Left renal cortex interstitium (tissue), 4 donors: ENCODE measurements at regions not wholly inside any gene's neighbourhood (a gene's known extent, or its start where the extent isn't known, plus 50 kb on each side); places are given as distances from the start of the nearest gene placed in this dataset.

ENCODE experiments used
- DNase-seq, 4 donors: peaks; one replicate each; pipeline ENCODE4 v3.0.0-alpha.2; 2013; ENCODE audit warnings: low read depth in 4 of 4, low spot score in 2 of 4, missing footprints in 1 of 4

DNA sequence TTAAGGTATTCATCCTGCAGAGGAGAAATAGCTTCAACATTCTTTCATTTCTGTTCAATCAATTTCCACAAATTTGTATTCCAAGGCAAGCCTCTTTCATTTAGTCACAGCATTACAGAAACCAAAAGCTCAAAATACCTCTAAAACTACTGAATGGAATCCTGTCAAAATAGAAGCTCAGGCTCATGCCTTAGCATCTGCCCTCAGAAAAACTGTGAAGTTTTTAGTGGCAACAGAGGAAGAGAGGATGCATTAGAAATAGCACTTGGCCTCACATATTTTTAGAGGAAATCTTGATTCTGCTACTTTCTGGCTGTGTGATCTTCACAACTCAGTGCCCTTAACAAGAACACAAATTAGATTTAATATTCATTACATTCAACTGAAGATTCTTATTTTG is 69.1 kb upstream of the GALNT13 start:
- no peak for DNase-seq

DNA sequence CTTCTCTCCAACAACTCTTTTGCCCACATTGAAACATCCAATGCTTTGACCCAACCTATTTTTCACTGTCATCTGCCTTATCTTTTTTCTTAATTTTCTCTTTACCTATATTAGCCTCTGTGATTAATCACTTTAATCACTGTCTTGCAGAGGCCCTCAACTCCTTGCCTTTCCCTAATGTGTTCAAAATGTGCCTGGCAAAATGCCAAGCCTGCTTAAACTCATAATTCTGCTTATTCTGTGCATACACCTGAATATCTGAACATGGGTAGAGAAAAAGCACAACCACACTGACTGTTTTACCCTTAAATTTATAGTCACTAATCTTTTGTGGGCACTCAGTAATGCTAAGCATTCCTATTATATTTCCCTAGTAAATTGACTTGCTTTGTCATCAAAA is 63.0 kb upstream of the GALNT13 start:
- DNase-seq = no peak

DNA sequence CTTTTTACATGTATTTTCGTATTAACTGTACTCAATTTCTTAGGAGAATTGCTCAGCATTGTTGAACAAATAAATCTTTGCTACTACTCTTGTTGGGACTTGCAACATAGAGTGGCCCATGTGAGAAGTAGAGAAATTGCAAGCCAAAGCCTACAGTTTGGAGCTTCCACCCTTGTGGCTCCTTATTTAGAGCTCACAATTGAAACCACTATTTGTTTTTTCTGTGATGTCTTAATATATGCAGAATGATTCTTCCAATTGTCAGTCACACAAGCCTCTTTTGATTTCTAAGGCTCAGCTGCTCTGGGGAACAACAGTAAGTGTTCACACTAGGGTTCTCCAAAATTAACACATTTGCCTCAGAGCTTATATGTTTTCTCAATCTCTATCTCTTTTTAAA is 60.2 kb upstream of the GALNT13 start:
- DNase-seq = no peak

DNA sequence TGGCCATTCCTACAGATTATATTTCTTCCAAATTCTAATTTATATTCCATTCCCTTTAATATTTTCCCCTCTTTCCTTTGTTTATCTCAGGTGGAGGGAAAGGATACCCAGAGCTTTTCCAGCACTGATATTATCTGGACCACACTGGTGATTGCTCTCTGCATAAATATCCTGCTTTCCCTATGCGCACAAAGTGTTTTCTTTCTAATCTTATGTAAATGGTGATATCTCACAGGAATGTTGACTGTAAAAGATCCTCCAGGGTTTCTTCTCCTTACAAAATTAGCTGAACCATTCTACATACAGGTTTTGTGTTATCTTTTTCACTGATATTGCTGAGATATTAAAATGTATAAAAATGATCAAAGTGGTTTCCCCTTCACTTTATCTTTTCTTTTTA is 59.1 kb upstream of the GALNT13 start:
- no peak for DNase-seq

DNA sequence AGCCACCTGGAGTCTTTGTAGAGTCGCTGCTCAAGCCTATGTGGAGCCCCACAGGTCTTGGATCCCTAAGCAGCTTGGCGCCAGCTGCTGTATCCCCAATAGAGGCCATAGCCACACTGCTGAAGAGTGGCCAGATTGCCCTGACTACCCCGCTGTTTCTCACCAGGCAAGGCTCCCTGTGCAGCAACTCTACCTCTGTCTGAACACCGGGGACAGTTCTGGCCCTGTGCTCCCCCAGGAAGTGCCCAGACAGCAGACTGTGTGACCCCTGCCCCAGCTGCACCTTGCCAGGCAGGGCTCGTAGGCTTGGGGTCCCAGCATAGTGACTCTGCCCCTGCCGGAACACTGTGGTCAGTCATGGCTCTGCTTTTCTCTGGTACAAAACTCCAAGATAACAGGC is 53.5 kb upstream of the GALNT13 start:
- DNase-seq = no peak

DNA sequence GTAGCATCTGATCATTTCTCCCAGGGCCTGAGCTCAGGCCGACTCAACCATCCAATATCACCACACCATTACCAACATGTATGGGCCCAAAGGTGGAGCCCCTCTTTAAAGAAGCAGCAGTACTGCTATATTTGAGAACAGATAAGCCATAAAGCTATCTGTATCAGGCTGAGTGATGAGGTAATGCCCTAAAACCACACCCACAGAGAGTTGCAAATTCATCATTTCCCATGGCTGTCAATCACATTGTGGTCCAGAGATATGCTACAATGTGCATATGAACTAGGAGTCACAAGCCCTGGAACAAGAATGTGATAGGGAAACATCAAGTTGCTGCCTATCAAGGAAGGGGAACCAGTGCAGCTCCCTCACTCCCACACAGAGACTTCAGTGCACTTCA is 52.6 kb upstream of the GALNT13 start:
- no peak for DNase-seq

DNA sequence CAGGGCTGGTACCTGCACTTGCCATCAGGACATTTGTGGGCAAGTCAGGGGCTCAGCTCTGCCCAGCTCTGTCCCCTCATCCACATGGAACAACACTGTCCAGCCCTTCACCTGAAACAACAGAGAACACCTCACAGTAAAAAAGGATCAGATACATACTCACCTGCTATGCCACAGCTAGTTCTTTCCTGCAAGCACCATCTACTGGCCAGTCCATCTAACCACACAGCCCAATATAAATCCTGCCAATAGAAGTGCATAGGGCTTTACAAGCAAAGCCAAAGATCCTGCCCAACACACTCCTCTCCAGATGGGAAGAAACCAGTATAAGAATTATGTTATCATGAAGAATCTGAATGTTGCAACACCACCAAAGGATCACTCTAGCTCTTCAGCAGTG is 52.2 kb upstream of the GALNT13 start:
- no peak for DNase-seq
